GM18508 (cell line): ENCODE measurements at regions not wholly inside any gene's neighbourhood (a gene's known extent, or its start where the extent isn't known, plus 50 kb on each side); places are given as distances from the start of the nearest gene placed in this dataset.
"Not testable (repeated sequence)": the region's sequence is repeated elsewhere in the genome, so short reads cannot be mapped to it uniquely, and the experiment has no call there.

Source experiments
- ATAC-seq: cut with Tn5 transposase; IDR thresholded peaks from one replicate; pipeline ENCODE4 v1.9.1; 2021; ENCODE audit warnings: moderate number of reproducible peaks; ENCODE audit not compliant: insufficient read depth, unreplicated experiment

- no peak for ATAC-seq
Observed at GRCh38 chrX:131595120-131595519, 51.2 kb downstream of the OR13H1 start.

GRCh38 chrX:131607792-131608369 lies 64.0 kb downstream of the OR13H1 start:
- ATAC-seq, result no peak

- no peak for ATAC-seq
Observed at GRCh38 chrX:131609480-131609879, 65.6 kb downstream of the OR13H1 start.

- no peak for ATAC-seq
Observed at GRCh38 chrX:131613260-131613659, 69.4 kb downstream of the OR13H1 start.

- ATAC-seq, result no peak
Observed at GRCh38 chrX:131614241-131614640, 70.4 kb downstream of the OR13H1 start.

GRCh38 chrX:131617182-131617581 lies 73.3 kb downstream of the OR13H1 start:
- ATAC-seq, result no peak

GRCh38 chrX:131621650-131622049 lies 77.8 kb downstream of the OR13H1 start:
- no peak for ATAC-seq

- ATAC-seq, result no peak
Observed at GRCh38 chrX:131626681-131627296, 82.9 kb downstream of the OR13H1 start.

GRCh38 chrX:131630534-131630933 lies 86.7 kb downstream of the OR13H1 start:
- ATAC-seq, result no peak

- peak; percentile 76 for ATAC-seq
Observed at GRCh38 chrX:131633285-131633917, 89.5 kb downstream of the OR13H1 start.

GRCh38 chrX:131634900-131635299 lies 91.0 kb downstream of the OR13H1 start:
- ATAC-seq, result no peak

GRCh38 chrX:131646106-131646505 lies 102.2 kb downstream of the OR13H1 start:
- no peak for ATAC-seq

- no peak for ATAC-seq
Observed at GRCh38 chrX:131649741-131650140, 105.9 kb downstream of the OR13H1 start.

- no peak for ATAC-seq
Observed at GRCh38 chrX:131650637-131651410, 107.0 kb downstream of the OR13H1 start.

GRCh38 chrX:131663726-131664125 lies 119.9 kb downstream of the OR13H1 start:
- ATAC-seq, result not testable (repeated sequence)

GRCh38 chrX:131671735-131672134 lies 127.9 kb downstream of the OR13H1 start:
- ATAC-seq, result no peak

GRCh38 chrX:131675596-131676194 lies 131.8 kb downstream of the OR13H1 start:
- ATAC-seq, result no peak

- no peak for ATAC-seq
Observed at GRCh38 chrX:131677655-131678628, 134.1 kb downstream of the OR13H1 start.

GRCh38 chrX:131682735-131683134 lies 138.9 kb downstream of the OR13H1 start:
- not testable (repeated sequence) for ATAC-seq

- no peak for ATAC-seq
Observed at GRCh38 chrX:131693359-131693758, 149.5 kb downstream of the OR13H1 start.
